MCF 10A (cell line): ENCODE measurements at regions not wholly inside any gene's neighbourhood (a gene's known extent, or its start where the extent isn't known, plus 50 kb on each side); places are given as distances from the start of the nearest gene placed in this dataset.

ENCODE experiments used
- BruUV-seq: library from RNA; stranded (reverse); fragments of 400-500 nt; replicated peaks from 2 replicates; lab custom pipeline; 2021; lab: Mats Ljungman, UMichigan
- CTCF ChIA-PET: fragments of 300-600 bp; sonication (Branson Sonifier 250); formaldehyde crosslinking; extraction: SDS; loops from one replicate; lab custom pipeline; 2021; ENCODE audit warnings: antibody characterized with exemption, inconsistent platforms; lab: Yijun Ruan, JAX
- POLR2A ChIA-PET: fragments of 300-600, 350-650 bp; sonication (Branson Sonifier 250); formaldehyde crosslinking; extraction: SDS; loops from one replicate; lab custom pipeline; 2020; ENCODE audit warnings: antibody characterized with exemption, inconsistent platforms; lab: Yijun Ruan, JAX
- DNase-seq: peaks from one replicate; pipeline ENCODE4 v3.0.0-alpha.2; 2018; ENCODE audit not compliant: unreplicated experiment
- H3K27ac Mint-ChIP-seq: one replicate; pipeline ENCODE4 v1.8.0; 2022; ENCODE audit warnings: mild to moderate bottlenecking, low read depth, mixed read lengths; ENCODE audit not compliant: unreplicated experiment
- H3K27me3 Mint-ChIP-seq: one replicate; pipeline ENCODE4 v1.8.0; 2022; ENCODE audit warnings: mixed read lengths; ENCODE audit not compliant: insufficient read depth, unreplicated experiment
- H3K36me3 Mint-ChIP-seq: one replicate; pipeline ENCODE4 v1.8.0; 2022; ENCODE audit warnings: mild to moderate bottlenecking, moderate library complexity, mixed read lengths; ENCODE audit not compliant: insufficient read depth, unreplicated experiment
- H3K4me1 Mint-ChIP-seq: one replicate; pipeline ENCODE4 v1.8.0; 2022; ENCODE audit warnings: mixed read lengths; ENCODE audit not compliant: insufficient read depth, unreplicated experiment
- H3K4me3 Mint-ChIP-seq: one replicate; pipeline ENCODE4 v1.8.0; 2022; ENCODE audit warnings: mild to moderate bottlenecking, moderate library complexity, mixed read lengths; ENCODE audit not compliant: unreplicated experiment
- H3K9me3 Mint-ChIP-seq: one replicate; pipeline ENCODE4 v1.8.0; 2022; ENCODE audit warnings: mixed read lengths; ENCODE audit not compliant: unreplicated experiment
- CTCF ChIP-seq: fragments of 200-600 bp; IDR thresholded peaks from one replicate; pipeline ENCODE4 v1.8.0; 2022; ENCODE audit warnings: antibody characterized with exemption, mild to moderate bottlenecking; ENCODE audit not compliant: unreplicated experiment
- intact Hi-C: fragments of 100-400 bp; cut with micrococcal nuclease; formaldehyde crosslinking; loops from 2 replicates; pipeline ENCODE4 v1.14.1; 2022

- POLR2A ChIA-PET = no interaction called here
- TF ChIP-seq CTCF = no peak
- BruUV-seq = no TSS peak
These were observed 75.9 kb downstream of the TMEM18 start for GRCh38 chr2:601387-601698.

GRCh38 chr2:600542-601386 is 76.4 kb downstream of the TMEM18 start:
- ChIA-PET CTCF (interaction anchor here (1.0 kb wide), 1 partner anchor 354 kb away, joined by 3 read pairs; no protein-coding TSS in a partner anchor), POLR2A (no interaction called here)
- no TSS peak for BruUV-seq
- Mint-ChIP-seq H3K27me3 (no peaks in the 10 kb centered on the region), H3K4me1 (peaks cover 6% of the 10 kb centered on the region), H3K4me3 (no peak overlapping the region), H3K27ac (no peak overlapping the region), H3K36me3 (peaks cover 8% of the 10 kb centered on the region), H3K9me3 (no peaks in the 10 kb centered on the region)
- TF ChIP-seq CTCF = no peak
- intact Hi-C loops = no loop called here
- DNase-seq = no peak

More at GRCh38 chr2:601387-601698, 75.9 kb downstream of the TMEM18 start:
- no peaks in the 10 kb centered on the region for H3K9me3 Mint-ChIP-seq
- no peak overlapping the region for H3K4me3 Mint-ChIP-seq
- CTCF ChIA-PET = no interaction called here
- H3K36me3 Mint-ChIP-seq = peaks cover 8% of the 10 kb centered on the region
- no peaks in the 10 kb centered on the region for H3K27me3 Mint-ChIP-seq
- intact Hi-C loops = no loop called here
- DNase-seq = no peak
- peaks cover 6% of the 10 kb centered on the region for H3K4me1 Mint-ChIP-seq
- H3K27ac Mint-ChIP-seq = no peak overlapping the region

- Mint-ChIP-seq H3K4me1 (peaks cover 6% of the 10 kb centered on the region), H3K4me3 (no peak overlapping the region), H3K9me3 (no peaks in the 10 kb centered on the region), H3K27ac (no peak overlapping the region), H3K36me3 (peaks cover 8% of the 10 kb centered on the region), H3K27me3 (no peaks in the 10 kb centered on the region)
- ChIA-PET POLR2A (no interaction called here), CTCF (interaction anchor here (1.0 kb wide), 1 partner anchor 353 kb away, joined by 3 read pairs; no protein-coding TSS in a partner anchor)
- BruUV-seq = no TSS peak
- TF ChIP-seq CTCF = no peak
- intact Hi-C loops = no loop called here
- no peak for DNase-seq
These were observed 77.6 kb downstream of the TMEM18 start for GRCh38 chr2:599601-600000.

GRCh38 chr2:598058-598802 is 79.0 kb downstream of the TMEM18 start:
- Mint-ChIP-seq H3K4me3 (no peak overlapping the region), H3K9me3 (no peaks in the 10 kb centered on the region), H3K27ac (no peak overlapping the region), H3K36me3 (peaks cover 8% of the 10 kb centered on the region), H3K27me3 (no peaks in the 10 kb centered on the region), H3K4me1 (peaks cover 3% of the 10 kb centered on the region)
- ChIA-PET POLR2A (no interaction called here), CTCF (no interaction called here)
- BruUV-seq = no TSS peak
- TF ChIP-seq CTCF = no peak
- intact Hi-C loops = no loop called here
- DNase-seq = no peak
